Small intestine (tissue), 7 donors: ENCODE measurements at regions not wholly inside any gene's neighbourhood (a gene's known extent, or its start where the extent isn't known, plus 50 kb on each side); places are given as distances from the start of the nearest gene placed in this dataset.
A peak's percentile ranks its signal among the peaks of the same experiment; 100 is the strongest.

Experiments used
- DNase-seq, 2 donors: peaks; one replicate each; pipeline versions ENCODE4 v3.0.0 to v3.0.0-alpha.2; 2013
- FAIRE-seq: peaks from 2 replicates; lab custom pipeline; 2012; peaks lifted over from hg19 to GRCh38; lab: Jason Lieb, UNC
- H3K27ac ChIP-seq, 3 donors: one replicate each; pipeline ENCODE4 v1.5.1; 2013; ENCODE audit warnings: low read length in 2 of 3, mild to moderate bottlenecking in 2 of 3, control low read depth in 1 of 3, inconsistent platforms in 1 of 3, low read depth in 1 of 3, moderate library complexity in 1 of 3
- H3K27me3 ChIP-seq, 3 donors: one replicate each; pipeline ENCODE4 v1.6.1; 2013; ENCODE audit warnings: low read length in 3 of 3, inconsistent platforms in 1 of 3; ENCODE audit not compliant: control insufficient read depth in 3 of 3, insufficient read depth in 3 of 3
- H3K36me3 ChIP-seq, 3 donors: one replicate each; pipeline ENCODE4 v1.6.1; 2013; ENCODE audit warnings: low read length in 3 of 3, inconsistent platforms in 1 of 3, low read depth in 1 of 3, mild to moderate bottlenecking in 1 of 3, moderate library complexity in 1 of 3; ENCODE audit not compliant: control insufficient read depth in 3 of 3, insufficient read depth in 2 of 3
- H3K4me1 ChIP-seq, 3 donors: one replicate each; pipeline ENCODE4 v1.6.1; 2013; ENCODE audit warnings: low read length in 2 of 3, inconsistent platforms in 1 of 3, low read depth in 1 of 3, mild to moderate bottlenecking in 1 of 3, moderate library complexity in 1 of 3; ENCODE audit not compliant: control insufficient read depth in 3 of 3, insufficient read depth in 2 of 3
- H3K4me3 ChIP-seq, 3 donors: one replicate each; pipeline ENCODE4 v1.5.1; 2013; ENCODE audit warnings: low read length in 3 of 3, control low read depth in 1 of 3, inconsistent platforms in 1 of 3, low read depth in 1 of 3, mild to moderate bottlenecking in 1 of 3, moderate library complexity in 1 of 3
- H3K9me3 ChIP-seq, 2 donors: one replicate each; pipeline ENCODE4 v1.6.1; 2013; ENCODE audit warnings: low read depth in 1 of 2, low read length in 1 of 2; ENCODE audit not compliant: control insufficient read depth in 2 of 2, insufficient read depth in 1 of 2
- WGBS, 3 donors: extraction: QIAGEN DNeasy Blood & Tissue Kit; methylation state at CpG; one replicate each; pipeline ENCODE4 v1.1.7; 2013; 5-methylcytosine and 5-hydroxymethylcytosine counted together
- donor health status: healthy with polysubstance abuse.
- donor health status: control.
- donor health status: control.
- donor health status: Bipolar disorder and iron deficiency.
- donor health status: healthy.

DNA sequence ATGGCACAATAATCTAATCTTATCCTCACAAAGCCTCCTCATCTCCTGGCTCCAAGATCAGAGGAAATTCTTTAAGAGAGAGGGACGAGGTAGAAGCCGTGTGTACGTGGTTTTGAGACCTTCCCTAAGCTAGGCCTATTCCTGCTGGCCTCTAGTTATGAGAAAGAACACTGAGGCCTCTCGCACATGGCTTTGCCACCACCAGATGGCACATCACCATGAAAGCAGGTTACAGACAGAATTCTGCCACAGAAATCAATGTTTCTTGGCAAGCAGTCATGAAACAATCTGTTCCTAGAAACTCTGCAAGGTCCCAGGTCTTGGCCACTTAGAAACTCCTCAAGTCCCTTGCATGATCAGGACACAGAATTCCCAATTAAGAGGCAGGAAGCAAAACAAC lies 268.2 kb upstream of the TAS2R1 start:
- WGBS, 3 donors: 17 to 42% (median 20%) methylated on average over 4 of the region's 4 CpGs
- no peaks in the 10 kb centered on the region for H3K27me3 ChIP-seq
- no peak overlapping the region for H3K4me3 ChIP-seq
- H3K27ac ChIP-seq: no peak overlapping the region
- H3K9me3 ChIP-seq: peaks cover 0 to 9% of the 10 kb centered on the region in 2 donors
- FAIRE-seq (no peak), DNase-seq (peak; percentile 37)
- no peaks in the 10 kb centered on the region for H3K4me1 ChIP-seq
- no peaks in the 10 kb centered on the region for H3K36me3 ChIP-seq

DNA sequence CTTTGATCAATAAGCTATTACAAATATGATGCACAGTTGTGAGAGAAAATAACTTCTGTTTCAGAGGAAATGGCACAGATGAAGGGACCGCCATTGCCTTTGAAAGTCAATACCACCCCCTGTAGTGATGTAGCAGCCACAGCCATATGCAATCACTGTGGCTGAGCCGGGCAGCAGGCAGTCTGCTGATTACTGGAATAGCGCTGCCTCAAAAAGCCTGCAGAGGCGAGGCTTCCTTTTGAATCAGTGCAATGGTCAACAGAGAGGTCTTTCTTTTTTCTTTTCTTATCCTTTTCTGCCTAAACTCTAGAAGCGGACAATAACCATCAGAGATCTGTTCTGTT lies 265.1 kb upstream of the TAS2R1 start:
- WGBS, 3 donors: 65 to 79% (median 77%) methylated on average over 5 of the region's 5 CpGs
- Histone ChIP-seq H3K36me3 (no peaks in the 10 kb centered on the region), H3K9me3 (peaks cover 0 to 9% of the 10 kb centered on the region in 2 donors), H3K27ac (no peak overlapping the region), H3K4me1 (no peaks in the 10 kb centered on the region), H3K27me3 (no peaks in the 10 kb centered on the region), H3K4me3 (no peak overlapping the region)
- FAIRE-seq: no peak
- no peak for DNase-seq

DNA sequence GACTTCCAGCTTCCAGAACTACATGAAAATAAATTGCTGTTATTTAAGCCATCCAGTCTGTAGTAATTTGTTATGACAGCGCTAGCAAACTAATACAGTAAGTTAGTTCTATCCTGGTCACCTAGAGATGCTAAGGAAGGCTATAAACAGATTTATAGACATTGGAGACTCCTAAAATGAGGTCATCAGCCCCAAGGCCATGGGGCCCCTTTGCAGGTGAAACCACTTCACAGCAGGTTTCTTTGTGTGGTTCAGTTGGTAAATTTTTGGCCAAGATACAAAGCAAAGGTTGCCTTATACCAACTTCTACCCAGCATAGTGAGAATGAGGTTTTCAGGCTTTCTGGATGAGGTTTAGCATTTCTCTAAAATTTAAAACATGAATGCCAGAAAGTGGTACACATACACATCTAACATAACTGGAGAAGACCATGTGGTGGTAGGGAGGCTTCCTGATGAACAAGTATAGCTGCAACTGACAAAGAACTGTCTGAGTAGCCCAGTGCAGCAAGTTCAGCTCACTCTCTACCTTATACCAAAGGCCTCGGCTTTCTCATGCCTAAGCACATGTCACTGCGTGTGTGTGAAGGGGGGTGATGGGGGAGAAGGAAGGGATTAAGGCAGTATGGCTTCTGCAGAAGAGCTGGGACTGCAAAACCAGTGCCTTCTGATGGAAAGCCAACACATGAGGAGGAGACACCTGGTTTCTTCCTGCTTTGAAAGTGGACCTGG lies 264.6 kb upstream of the TAS2R1 start:
- FAIRE-seq (no peak), DNase-seq (no peak)
- no peaks in the 10 kb centered on the region for H3K27me3 ChIP-seq
- H3K36me3 ChIP-seq: no peaks in the 10 kb centered on the region
- no peak overlapping the region for H3K4me3 ChIP-seq
- H3K27ac ChIP-seq: no peak overlapping the region
- H3K9me3 ChIP-seq: peaks cover 0 to 9% of the 10 kb centered on the region in 2 donors
- 53 to 65% (median 65%) methylated on average over 3 of the region's 3 CpGs for WGBS, 3 donors
- H3K4me1 ChIP-seq: no peaks in the 10 kb centered on the region

DNA sequence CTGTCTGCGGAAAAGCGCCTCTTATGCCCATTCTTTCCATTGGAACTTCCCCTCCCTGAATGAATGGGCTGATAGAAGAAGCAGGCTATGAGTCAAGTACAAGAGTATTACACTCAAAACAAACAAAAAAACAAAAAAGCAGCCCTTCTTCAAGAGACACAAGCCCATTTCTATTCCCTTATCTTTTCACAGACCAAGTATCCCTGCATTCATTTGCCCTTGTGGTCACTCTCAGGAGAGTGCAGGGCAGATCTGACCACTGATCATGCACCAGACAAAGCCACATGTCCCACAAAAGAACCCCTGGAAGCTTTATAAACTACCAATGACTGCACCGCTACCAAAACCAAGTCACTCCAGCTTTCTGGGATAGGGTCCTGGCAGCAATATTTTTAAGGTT lies 262.5 kb upstream of the TAS2R1 start:
- FAIRE-seq (no peak), DNase-seq (no peak)
- Histone ChIP-seq H3K36me3 (no peaks in the 10 kb centered on the region), H3K27ac (no peak overlapping the region), H3K27me3 (no peaks in the 10 kb centered on the region), H3K4me3 (no peak overlapping the region), H3K9me3 (peaks cover 0 to 9% of the 10 kb centered on the region in 2 donors), H3K4me1 (no peaks in the 10 kb centered on the region)
- 90 to 94% (median 94%) methylated on average over 3 of the region's 3 CpGs for WGBS, 3 donors

DNA sequence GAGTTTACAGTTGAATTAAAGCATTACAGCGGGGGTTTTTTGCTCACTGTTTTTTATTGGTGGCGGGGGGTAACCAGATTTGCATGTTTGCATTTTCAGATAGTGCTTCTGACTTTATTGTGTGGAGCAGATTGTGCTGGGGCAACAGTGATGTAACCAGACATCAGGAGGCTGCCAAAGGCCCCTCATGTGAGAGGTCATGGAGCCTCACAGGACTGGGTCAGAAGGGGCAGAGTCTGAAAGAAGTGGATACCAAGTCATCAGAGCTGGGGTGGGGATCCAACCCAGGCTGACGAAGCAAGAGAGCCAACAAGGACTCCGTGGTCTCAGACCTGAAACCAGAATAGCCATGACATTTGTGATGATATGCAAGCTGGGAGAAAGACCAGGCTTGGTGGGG lies 259.4 kb upstream of the TAS2R1 start:
- 75 to 85% (median 79%) methylated on average over 4 of the region's 4 CpGs for WGBS, 3 donors
- Histone ChIP-seq H3K9me3 (peaks cover 0 to 7% of the 10 kb centered on the region in 2 donors), H3K27ac (no peak overlapping the region), H3K36me3 (no peaks in the 10 kb centered on the region), H3K27me3 (no peaks in the 10 kb centered on the region), H3K4me1 (no peaks in the 10 kb centered on the region), H3K4me3 (no peak overlapping the region)
- FAIRE-seq (no peak), DNase-seq (no peak)

DNA sequence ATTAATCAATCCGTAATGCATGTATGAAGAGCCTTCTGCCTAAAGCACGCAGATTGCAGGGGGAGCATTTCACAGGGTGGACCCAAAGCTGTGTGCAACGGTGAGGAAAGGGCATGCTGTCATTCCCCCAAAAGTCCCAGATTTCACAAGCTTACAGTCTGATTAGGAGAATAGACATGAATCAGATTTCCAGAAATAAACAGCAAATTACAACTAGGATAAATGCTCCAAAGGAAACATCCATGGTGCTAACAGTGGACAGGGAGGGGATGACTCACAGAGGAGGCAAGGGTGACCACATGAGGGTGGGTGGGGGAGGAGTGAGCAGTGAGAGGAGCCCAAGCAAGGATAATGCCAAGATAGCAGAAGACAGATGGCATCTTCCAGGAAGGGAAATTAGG lies 258.4 kb upstream of the TAS2R1 start:
- Histone ChIP-seq H3K4me1 (no peaks in the 10 kb centered on the region), H3K4me3 (no peak overlapping the region)

DNA sequence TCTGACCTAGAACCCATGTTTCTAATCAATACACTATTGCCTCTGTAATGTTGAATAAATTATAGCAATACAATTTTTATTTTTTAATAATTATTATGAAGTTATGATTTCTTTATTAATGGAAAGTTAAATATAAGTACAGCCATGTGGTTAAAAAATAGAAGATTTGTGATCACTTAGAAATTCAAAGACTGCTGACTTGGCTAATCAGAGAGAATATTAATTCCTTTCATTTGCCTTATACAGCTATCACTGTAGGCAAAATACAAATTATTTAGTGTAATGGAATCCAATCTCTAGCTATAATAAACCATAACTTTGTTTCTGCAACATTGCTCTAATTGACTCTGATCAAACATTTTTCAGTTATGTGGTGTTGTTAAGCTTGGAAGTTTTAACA lies 255.0 kb upstream of the TAS2R1 start:
- DNase-seq (no peak), FAIRE-seq (no peak)
- Histone ChIP-seq H3K36me3 (no peaks in the 10 kb centered on the region), H3K27me3 (no peaks in the 10 kb centered on the region), H3K4me1 (no peaks in the 10 kb centered on the region), H3K9me3 (no peaks in the 10 kb centered on the region), H3K27ac (no peak overlapping the region), H3K4me3 (no peak overlapping the region)

More for the DNA sequence above, 258.4 kb upstream of the TAS2R1 start:
- DNase-seq (no peak), FAIRE-seq (no peak)
- 80 to 84% (median 80%) methylated on average over 3 of the region's 3 CpGs for WGBS, 3 donors
- H3K27ac ChIP-seq: no peak overlapping the region
- no peaks in the 10 kb centered on the region for H3K36me3 ChIP-seq
- H3K9me3 ChIP-seq: no peaks in the 10 kb centered on the region
- no peaks in the 10 kb centered on the region for H3K27me3 ChIP-seq

DNA sequence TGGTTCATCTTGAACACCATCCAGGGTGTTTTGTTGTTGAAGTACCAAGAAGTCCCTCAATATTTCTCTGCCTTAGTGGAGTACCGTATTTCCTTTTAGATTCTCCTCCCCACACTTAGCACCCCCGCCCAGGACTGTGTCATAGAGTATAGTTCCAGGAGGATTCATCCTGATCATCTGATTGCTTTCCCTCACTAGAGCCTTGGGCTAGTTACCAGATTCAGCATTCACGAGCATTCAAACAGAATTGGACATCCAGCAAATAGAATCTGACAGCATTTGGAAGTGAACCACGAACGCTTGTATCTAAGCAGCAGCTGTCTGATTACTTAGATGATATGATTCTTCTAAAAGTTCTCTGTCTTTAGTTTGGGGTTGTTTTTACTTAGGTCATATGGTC lies 248.1 kb upstream of the TAS2R1 start:
- Histone ChIP-seq H3K4me3 (no peak overlapping the region), H3K36me3 (no peaks in the 10 kb centered on the region), H3K4me1 (no peaks in the 10 kb centered on the region), H3K27me3 (peaks cover 0 to 3% (median 0%) of the 10 kb centered on the region in 3 donors), H3K9me3 (peaks cover 0 to under 1% of the 10 kb centered on the region in 2 donors), H3K27ac (no peak overlapping the region)
- FAIRE-seq (no peak), DNase-seq (no peak)
- 57 to 86% (median 74%) methylated on average over 5 of the region's 5 CpGs for WGBS, 3 donors

DNA sequence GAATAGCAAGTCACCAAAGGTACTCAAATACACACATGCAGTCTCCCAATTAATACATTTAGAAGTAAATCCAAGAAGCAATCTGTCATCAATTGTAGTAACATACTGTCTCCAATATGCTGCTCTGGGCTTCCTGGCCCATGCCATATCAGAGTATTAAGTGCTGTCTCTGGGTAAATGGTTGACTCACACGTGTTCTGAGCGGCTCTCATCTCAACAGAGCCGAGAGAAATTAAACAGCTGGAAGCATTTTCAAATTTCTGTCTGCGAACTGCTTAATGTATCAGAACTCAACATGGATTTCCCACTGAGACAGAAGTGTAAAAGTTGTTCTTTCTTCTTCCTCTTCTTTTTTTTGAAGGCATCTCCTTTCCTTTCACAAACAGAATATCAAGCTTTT lies 247.3 kb upstream of the TAS2R1 start:
- Histone ChIP-seq H3K36me3 (no peaks in the 10 kb centered on the region), H3K4me1 (no peaks in the 10 kb centered on the region), H3K27ac (no peak overlapping the region), H3K4me3 (no peak overlapping the region), H3K27me3 (peaks cover 0 to 3% (median 0%) of the 10 kb centered on the region in 3 donors), H3K9me3 (peaks cover 0 to 3% of the 10 kb centered on the region in 2 donors)
- FAIRE-seq: no peak
- WGBS, 3 donors: 62 to 78% (median 64%) methylated on average over 4 of the region's 4 CpGs
- no peak for DNase-seq
